RWPE2 (cell line): ENCODE measurements at regions not wholly inside any gene's neighbourhood (a gene's known extent, or its start where the extent isn't known, plus 50 kb on each side); places are given as distances from the start of the nearest gene placed in this dataset.

Experiments used
- ATAC-seq: fragments of 200-7000 bp; cut with Tn5 transposase; 3 replicates; pipeline ENCODE4 v1.9.1; 2021; ENCODE audit warnings: low read depth
- DNase-seq: peaks from one replicate; pipeline ENCODE4 v3.0.0-alpha.2; 2020; ENCODE audit warnings: low spot score
- H3K27ac ChIP-seq: fragments of 450-650 bp; 2 replicates; pipeline ENCODE4 v1.5.1; 2017; ENCODE audit warnings: mild to moderate bottlenecking; ENCODE audit not compliant: poor library complexity, severe bottlenecking
- H3K27me3 ChIP-seq: fragments of 250-450 bp; sonication (Bioruptor Pico); 2 replicates; pipeline ENCODE4 v1.5.1; 2021; ENCODE audit warnings: mild to moderate bottlenecking, moderate library complexity; ENCODE audit not compliant: insufficient read depth, poor library complexity, severe bottlenecking
- H3K36me3 ChIP-seq: fragments of 250-450 bp; sonication (Bioruptor Pico); 2 replicates; pipeline ENCODE4 v1.5.1; 2020; ENCODE audit warnings: low read depth, mild to moderate bottlenecking, moderate library complexity
- H3K4me1 ChIP-seq: fragments of 250-450 bp; sonication (Bioruptor Pico); 2 replicates; pipeline ENCODE4 v1.5.1; 2021; ENCODE audit warnings: mild to moderate bottlenecking, moderate library complexity; ENCODE audit not compliant: insufficient read depth, poor library complexity, severe bottlenecking
- H3K4me3 ChIP-seq: fragments of 250-450 bp; sonication (Bioruptor Pico); 2 replicates; pipeline ENCODE4 v1.5.1; 2021; ENCODE audit warnings: mild to moderate bottlenecking, moderate library complexity; ENCODE audit not compliant: severe bottlenecking
- H3K9me3 ChIP-seq: fragments of 250-450 bp; sonication (Bioruptor Pico); 2 replicates; pipeline ENCODE4 v1.5.1; 2021; ENCODE audit warnings: mild to moderate bottlenecking, moderate library complexity; ENCODE audit not compliant: severe bottlenecking
- TF ChIP-seq, protein P1 (sequence below): fragments of 450-650 bp; IDR thresholded peaks from one replicate; pipeline ENCODE4 v1.5.1; 2017; ENCODE audit warnings: mild to moderate bottlenecking, moderate library complexity; ENCODE audit not compliant: poor library complexity, severe bottlenecking

- Histone ChIP-seq H3K4me1 (no peaks in the 10 kb centered on the region), H3K36me3 (no peaks in the 10 kb centered on the region), H3K9me3 (no peaks in the 10 kb centered on the region), H3K4me3 (no peak overlapping the region), H3K27me3 (peaks cover 70% of the 10 kb centered on the region), H3K27ac (no peak overlapping the region)
- ATAC-seq: no peak
- TF ChIP-seq, protein P1, sequence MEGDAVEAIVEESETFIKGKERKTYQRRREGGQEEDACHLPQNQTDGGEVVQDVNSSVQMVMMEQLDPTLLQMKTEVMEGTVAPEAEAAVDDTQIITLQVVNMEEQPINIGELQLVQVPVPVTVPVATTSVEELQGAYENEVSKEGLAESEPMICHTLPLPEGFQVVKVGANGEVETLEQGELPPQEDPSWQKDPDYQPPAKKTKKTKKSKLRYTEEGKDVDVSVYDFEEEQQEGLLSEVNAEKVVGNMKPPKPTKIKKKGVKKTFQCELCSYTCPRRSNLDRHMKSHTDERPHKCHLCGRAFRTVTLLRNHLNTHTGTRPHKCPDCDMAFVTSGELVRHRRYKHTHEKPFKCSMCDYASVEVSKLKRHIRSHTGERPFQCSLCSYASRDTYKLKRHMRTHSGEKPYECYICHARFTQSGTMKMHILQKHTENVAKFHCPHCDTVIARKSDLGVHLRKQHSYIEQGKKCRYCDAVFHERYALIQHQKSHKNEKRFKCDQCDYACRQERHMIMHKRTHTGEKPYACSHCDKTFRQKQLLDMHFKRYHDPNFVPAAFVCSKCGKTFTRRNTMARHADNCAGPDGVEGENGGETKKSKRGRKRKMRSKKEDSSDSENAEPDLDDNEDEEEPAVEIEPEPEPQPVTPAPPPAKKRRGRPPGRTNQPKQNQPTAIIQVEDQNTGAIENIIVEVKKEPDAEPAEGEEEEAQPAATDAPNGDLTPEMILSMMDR: no peak
- DNase-seq: no peak
These were observed 78.0 kb upstream of the OTX2 start for GRCh38 chr14:56888274-56888673.

DNA sequence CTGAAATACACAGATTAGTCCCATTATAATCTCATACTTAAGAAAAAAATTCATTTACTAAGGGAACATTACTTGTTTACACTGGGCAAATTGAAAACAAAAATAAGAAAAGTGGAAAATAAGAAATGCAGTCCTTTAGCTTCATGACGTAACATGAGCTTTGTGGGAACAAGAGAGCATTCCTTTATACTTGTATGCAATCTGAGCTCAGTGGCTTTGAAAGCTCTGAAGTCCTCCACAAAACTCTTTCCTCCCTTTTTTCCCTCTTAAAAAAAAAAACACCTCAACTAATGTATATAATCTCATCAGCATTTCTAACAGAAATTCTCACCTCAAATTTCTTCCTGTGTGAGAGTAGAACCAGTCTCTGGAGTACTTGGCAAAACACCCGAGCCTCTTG is 76.9 kb upstream of the OTX2 start:
- TF ChIP-seq, protein P1: no peak
- no peak for DNase-seq
- H3K27ac ChIP-seq: no peak overlapping the region
- no peak overlapping the region for H3K4me3 ChIP-seq
- H3K4me1 ChIP-seq: no peaks in the 10 kb centered on the region
- H3K27me3 ChIP-seq: peaks cover 61% of the 10 kb centered on the region
- no peaks in the 10 kb centered on the region for H3K9me3 ChIP-seq
- ATAC-seq: no peak
- no peaks in the 10 kb centered on the region for H3K36me3 ChIP-seq

DNA sequence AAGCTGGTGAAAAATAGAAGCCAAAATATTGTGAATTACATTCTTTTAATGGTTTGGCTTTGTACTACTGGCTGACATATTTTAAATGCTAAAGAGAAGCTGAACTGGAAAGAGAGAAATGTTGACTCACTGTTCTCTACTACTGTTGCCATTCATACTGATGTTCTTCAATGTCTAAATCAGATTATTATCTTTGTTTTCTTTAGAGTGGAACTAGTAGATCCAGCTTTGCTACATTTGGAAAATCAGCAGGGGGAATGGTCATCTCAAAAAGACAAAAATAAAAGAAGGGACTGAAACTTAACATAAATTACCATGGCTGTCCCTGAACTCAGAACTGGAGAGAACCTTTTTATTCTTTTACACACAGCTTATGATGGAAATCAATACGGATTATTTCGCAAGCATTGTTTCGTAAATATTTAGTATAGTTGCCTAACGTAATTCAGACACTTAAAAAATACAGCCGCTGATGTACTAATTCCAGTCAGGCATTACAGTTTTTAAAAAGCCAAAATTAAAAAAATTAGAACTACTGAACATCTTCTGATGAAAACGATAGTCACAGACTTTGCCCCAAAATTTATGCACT is 76.3 kb upstream of the OTX2 start:
- DNase-seq: no peak
- H3K4me3 ChIP-seq: no peak overlapping the region
- no peak overlapping the region for H3K27ac ChIP-seq
- H3K27me3 ChIP-seq: peaks cover 61% of the 10 kb centered on the region
- TF ChIP-seq, protein P1: no peak
- H3K36me3 ChIP-seq: no peaks in the 10 kb centered on the region
- H3K9me3 ChIP-seq: no peaks in the 10 kb centered on the region
- no peaks in the 10 kb centered on the region for H3K4me1 ChIP-seq
- ATAC-seq: no peak

DNA sequence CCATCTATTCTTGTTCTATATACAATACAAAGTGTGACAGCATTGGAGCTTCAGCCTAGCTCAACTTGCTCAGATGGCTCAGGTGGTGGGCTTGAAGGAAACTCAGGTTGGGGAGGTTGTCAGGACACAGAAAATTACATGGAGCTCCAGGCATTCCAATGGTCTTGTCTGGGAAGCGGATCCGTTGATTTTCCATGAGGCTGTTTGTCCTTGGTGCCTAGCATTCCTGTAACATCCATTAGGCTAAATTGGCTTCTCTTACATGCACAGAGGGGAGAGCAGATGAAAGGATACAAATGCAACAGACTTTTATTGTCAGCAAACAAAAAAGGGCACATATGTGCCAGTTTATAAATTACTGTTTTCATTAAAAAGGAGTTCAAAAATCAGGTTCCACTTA is 75.5 kb upstream of the OTX2 start:
- DNase-seq: no peak

GRCh38 chr14:56884617-56885016 is 74.3 kb upstream of the OTX2 start:
- ATAC-seq: no peak
- Histone ChIP-seq H3K27me3 (peaks cover 50% of the 10 kb centered on the region), H3K9me3 (no peaks in the 10 kb centered on the region), H3K36me3 (no peaks in the 10 kb centered on the region), H3K4me3 (no peak overlapping the region), H3K27ac (no peak overlapping the region), H3K4me1 (no peaks in the 10 kb centered on the region)
- TF ChIP-seq, protein P1: no peak
- no peak for DNase-seq

More for the DNA sequence above, 75.5 kb upstream of the OTX2 start:
- Histone ChIP-seq H3K27ac (no peak overlapping the region), H3K9me3 (no peaks in the 10 kb centered on the region), H3K4me1 (no peaks in the 10 kb centered on the region), H3K4me3 (no peak overlapping the region), H3K27me3 (peaks cover 61% of the 10 kb centered on the region), H3K36me3 (no peaks in the 10 kb centered on the region)
- TF ChIP-seq, protein P1: no peak
- ATAC-seq: no peak
